Esophagus squamous epithelium (tissue), 5 donors: ENCODE measurements at regions not wholly inside any gene's neighbourhood (a gene's known extent, or its start where the extent isn't known, plus 50 kb on each side); places are given as distances from the start of the nearest gene placed in this dataset.

ENCODE experiments used
- DNase-seq: peaks from one replicate; lab custom pipeline; 2025; lab: John Stamatoyannopoulos, UW
- H3K27ac ChIP-seq, 4 donors: fragments of 200-600 bp; sonication (generic); one replicate each; pipeline ENCODE4 v1.5.1; 2016 to 2019; ENCODE audit warnings: mild to moderate bottlenecking in 1 of 4
- H3K27me3 ChIP-seq, 4 donors: fragments of 200-600 bp; sonication (generic); 1 replicate in 3 of 4; 2 replicates in 1 of 4; pipeline versions ENCODE4 v1.5.1 to v1.6.0; 2017 to 2021; ENCODE audit warnings: antibody characterized with exemption in 1 of 4
- H3K36me3 ChIP-seq, 3 donors: fragments of 200-600 bp; sonication (generic); one replicate each; pipeline ENCODE4 v1.5.1; 2016 to 2019
- H3K4me1 ChIP-seq, 3 donors: fragments of 200-600 bp; sonication (generic); one replicate each; pipeline ENCODE4 v1.5.1; 2017 to 2019
- H3K4me3 ChIP-seq, 4 donors: fragments of 200-600 bp; sonication (generic); 1 replicate in 3 of 4; 2 replicates in 1 of 4; pipeline ENCODE4 v1.5.1; 2016 to 2019; ENCODE audit warnings: mild to moderate bottlenecking in 2 of 4, moderate library complexity in 1 of 4
- H3K9me3 ChIP-seq, 3 donors: fragments of 200-600 bp; sonication (generic); one replicate each; pipeline ENCODE4 v1.5.1; 2016 to 2019
- CTCF ChIP-seq, 6 experiments: fragments of 450-650 bp in 4 of 6; fragments of 200-600 bp in 2 of 6; sonication (generic) in 2 of 6; IDR thresholded peaks; one replicate each; pipeline ENCODE4 v1.5.1; 2016 to 2019; ENCODE audit warnings: antibody characterized with exemption in 6 of 6, mild to moderate bottlenecking in 4 of 6, moderate library complexity in 4 of 6
- POLR2A ChIP-seq, 4 donors: fragments of 450-650 bp; IDR thresholded peaks; one replicate each; pipeline ENCODE4 v1.6.1; 2017; ENCODE audit warnings: antibody characterized with exemption in 4 of 4, mild to moderate bottlenecking in 4 of 4, moderate library complexity in 3 of 4
- WGBS, 2 donors: methylation state at CpG; one replicate each; pipeline ENCODE4 v1.1.5; 2018; 5-methylcytosine and 5-hydroxymethylcytosine counted together
- intact Hi-C: fragments of 100-400 bp; cut with DNase I; formaldehyde crosslinking; loops from one replicate; pipeline ENCODE4 v1.15.0; 2022
- donor health status: DM: yes; HTN: yes; CAD: no.

DNA sequence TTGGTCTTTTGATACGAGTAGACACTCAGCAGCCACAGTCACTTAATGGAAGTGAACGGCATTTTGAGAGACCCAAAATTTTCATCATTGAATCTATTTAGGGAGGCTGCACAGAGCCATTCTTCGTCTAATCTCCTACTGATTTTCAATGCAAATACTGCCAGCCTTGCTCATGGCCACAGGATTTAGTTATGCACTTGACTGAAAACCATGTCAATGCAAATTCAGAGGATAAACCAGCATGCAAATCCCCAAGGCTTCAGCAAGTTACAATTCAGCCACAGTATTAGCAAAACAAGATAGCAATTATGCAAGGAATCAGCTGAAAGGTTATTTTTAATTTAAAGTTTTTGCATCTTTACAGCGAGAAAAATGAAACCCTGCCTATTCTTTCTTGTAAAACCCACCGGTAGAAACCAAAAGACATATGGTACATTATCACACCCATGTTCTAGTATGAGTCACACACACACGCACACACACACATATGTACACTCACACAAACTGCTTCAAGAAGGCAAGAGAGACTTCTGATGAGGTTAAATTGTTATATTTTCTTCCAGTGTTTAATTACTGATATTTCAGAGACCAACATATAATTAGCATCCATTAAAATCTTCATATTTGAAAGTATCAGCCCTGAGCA is 985.3 kb upstream of the FLRT2 start:
- DNase-seq = no peak
- WGBS, 2 donors = 64 to 73% methylated on average over 6 of the region's 6 CpGs

GRCh38 chr14:84546236-84546635 is 983.7 kb upstream of the FLRT2 start:
- Histone ChIP-seq H3K4me3 (no peak overlapping the region), H3K27ac (no peak overlapping the region), H3K27me3 (no peaks in the 10 kb centered on the region), H3K4me1 (no peaks in the 10 kb centered on the region), H3K36me3 (no peaks in the 10 kb centered on the region), H3K9me3 (no peaks in the 10 kb centered on the region)
- TF ChIP-seq CTCF (IDR thresholded peaks at IDR 0.05) (no peak), POLR2A (IDR thresholded peaks at IDR 0.05) (no peak)
- no peak for DNase-seq
- 21 to 58% methylated on average over 2 of the region's 2 CpGs for WGBS, 2 donors
- intact Hi-C loops = no loop called here

More for the DNA sequence above, 985.3 kb upstream of the FLRT2 start:
- intact Hi-C loops = no loop called here
- H3K9me3 ChIP-seq = no peaks in the 10 kb centered on the region
- H3K4me3 ChIP-seq = no peak overlapping the region
- no peaks in the 10 kb centered on the region for H3K36me3 ChIP-seq
- no peaks in the 10 kb centered on the region for H3K27me3 ChIP-seq
- H3K27ac ChIP-seq = no peak overlapping the region
- TF ChIP-seq CTCF (IDR thresholded peaks at IDR 0.05) = no peak
- TF ChIP-seq POLR2A (IDR thresholded peaks at IDR 0.05) = no peak
- no peaks in the 10 kb centered on the region for H3K4me1 ChIP-seq

GRCh38 chr14:84554136-84554535 is 975.8 kb upstream of the FLRT2 start:
- no peaks in the 10 kb centered on the region for H3K36me3 ChIP-seq
- no peaks in the 10 kb centered on the region for H3K9me3 ChIP-seq
- H3K4me3 ChIP-seq = no peak overlapping the region
- TF ChIP-seq CTCF (IDR thresholded peaks at IDR 0.05) (no peak), POLR2A (IDR thresholded peaks at IDR 0.05) (no peak)
- H3K4me1 ChIP-seq = no peaks in the 10 kb centered on the region
- H3K27me3 ChIP-seq = no peaks in the 10 kb centered on the region
- no peak overlapping the region for H3K27ac ChIP-seq
- 67 to 77% methylated on average over 3 of the region's 3 CpGs for WGBS, 2 donors
- no peak for DNase-seq
- intact Hi-C loops = no loop called here

DNA sequence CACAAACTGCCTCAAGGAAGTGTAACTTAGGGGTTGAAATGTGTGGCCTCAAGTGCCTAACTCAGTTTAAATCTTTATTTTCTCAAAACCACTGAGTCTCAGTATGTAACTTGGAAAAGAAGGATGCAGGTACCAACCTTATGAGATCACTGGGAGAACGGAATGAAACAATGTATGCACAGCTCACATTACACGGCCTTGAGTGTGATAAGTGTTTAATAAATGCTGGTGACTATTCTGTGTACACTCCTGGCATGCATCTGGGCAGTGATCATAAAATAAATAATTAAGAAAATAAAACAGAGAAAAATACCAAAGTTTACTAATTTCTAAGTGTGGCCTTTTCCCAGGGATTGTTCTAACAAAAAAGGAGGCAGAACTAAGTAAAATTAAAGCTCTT is 974.5 kb upstream of the FLRT2 start:
- DNase-seq = no peak
- Histone ChIP-seq H3K4me1 (no peaks in the 10 kb centered on the region), H3K9me3 (no peaks in the 10 kb centered on the region), H3K27me3 (no peaks in the 10 kb centered on the region), H3K36me3 (no peaks in the 10 kb centered on the region), H3K27ac (no peak overlapping the region), H3K4me3 (no peak overlapping the region)
- intact Hi-C loops = no loop called here
- TF ChIP-seq CTCF (IDR thresholded peaks at IDR 0.05) (no peak), POLR2A (IDR thresholded peaks at IDR 0.05) (no peak)
- 73 to 79% methylated on average over 2 of the region's 2 CpGs for WGBS, 2 donors

- Histone ChIP-seq H3K27ac (no peak overlapping the region), H3K9me3 (no peaks in the 10 kb centered on the region), H3K27me3 (no peaks in the 10 kb centered on the region), H3K4me1 (no peaks in the 10 kb centered on the region), H3K4me3 (no peak overlapping the region), H3K36me3 (no peaks in the 10 kb centered on the region)
- WGBS, 2 donors = 80 to 88% methylated on average over 6 of the region's 6 CpGs
- DNase-seq = no peak
- intact Hi-C loops = no loop called here
- TF ChIP-seq POLR2A (IDR thresholded peaks at IDR 0.05) (no peak), CTCF (IDR thresholded peaks at IDR 0.05) (no peak)
Observed at GRCh38 chr14:84566109-84566508, 963.8 kb upstream of the FLRT2 start.
